Trophoblast cell (in vitro differentiated cells and primary cell): ENCODE measurements at regions not wholly inside any gene's neighbourhood (a gene's known extent, or its start where the extent isn't known, plus 50 kb on each side); places are given as distances from the start of the nearest gene placed in this dataset.
A peak's percentile ranks its signal among the peaks of the same experiment; 100 is the strongest.
"Not testable (repeated sequence)": the region's sequence is repeated elsewhere in the genome, so short reads cannot be mapped to it uniquely, and the experiment has no call there.

Experiments
- DNase-seq, 2 donors: peaks; one replicate each; pipeline ENCODE4 v3.0.0-alpha.2; 2016
- H2AFZ ChIP-seq: 2 replicates; pipeline ENCODE4 v1.6.1; 2013; ENCODE audit warnings: low read length, moderate library complexity, mild to moderate bottlenecking; ENCODE audit not compliant: insufficient read depth, poor library complexity
- H2AK5ac ChIP-seq: 2 replicates; pipeline ENCODE4 v1.6.1; 2013; ENCODE audit warnings: mild to moderate bottlenecking, low read length
- H2BK120ac ChIP-seq: 2 replicates; pipeline ENCODE4 v1.6.1; 2013; ENCODE audit warnings: low read length, mild to moderate bottlenecking, moderate library complexity; ENCODE audit not compliant: insufficient read depth, poor library complexity
- H2BK12ac ChIP-seq: 2 replicates; pipeline ENCODE4 v1.6.1; 2013; ENCODE audit warnings: mild to moderate bottlenecking, low read length, moderate library complexity
- H2BK5ac ChIP-seq: 2 replicates; pipeline ENCODE4 v1.6.1; 2013; ENCODE audit warnings: low read length, low read depth, moderate library complexity, mild to moderate bottlenecking; ENCODE audit not compliant: poor library complexity
- H3K14ac ChIP-seq: 2 replicates; pipeline ENCODE4 v1.6.1; 2013; ENCODE audit warnings: mild to moderate bottlenecking, low read length
- H3K18ac ChIP-seq: 2 replicates; pipeline ENCODE4 v1.6.1; 2013; ENCODE audit warnings: mild to moderate bottlenecking, low read length
- H3K23ac ChIP-seq: 2 replicates; pipeline ENCODE4 v1.6.1; 2013; ENCODE audit warnings: low read length
- H3K27ac ChIP-seq: 2 replicates; pipeline ENCODE4 v1.5.1; 2013; ENCODE audit warnings: low read depth, mild to moderate bottlenecking, inconsistent platforms, low read length, moderate library complexity
- H3K27me3 ChIP-seq: 2 replicates; pipeline ENCODE4 v1.6.1; 2013; ENCODE audit warnings: inconsistent platforms, mild to moderate bottlenecking, low read length, moderate library complexity; ENCODE audit not compliant: insufficient read depth
- H3K36me3 ChIP-seq, 2 experiments: 1 replicate in 1 of 2; 2 replicates in 1 of 2; pipeline ENCODE4 v1.6.1; 2013; ENCODE audit warnings: low read length in 2 of 2, mild to moderate bottlenecking in 2 of 2, moderate library complexity in 1 of 2; ENCODE audit not compliant: insufficient read depth in 2 of 2, control insufficient read depth in 1 of 2
- H3K4ac ChIP-seq: 2 replicates; pipeline ENCODE4 v1.6.1; 2013; ENCODE audit warnings: low read depth, mild to moderate bottlenecking, low read length, moderate library complexity
- H3K4me1 ChIP-seq, 2 experiments: 1 replicate in 1 of 2; 2 replicates in 1 of 2; pipeline ENCODE4 v1.6.1; 2013; ENCODE audit warnings: low read length in 2 of 2, mild to moderate bottlenecking in 2 of 2, moderate library complexity in 1 of 2; ENCODE audit not compliant: insufficient read depth in 2 of 2, control insufficient read depth in 1 of 2
- H3K4me2 ChIP-seq: 2 replicates; pipeline ENCODE4 v1.6.1; 2013; ENCODE audit warnings: inconsistent platforms, mild to moderate bottlenecking, low read length, moderate library complexity
- H3K4me3 ChIP-seq: 2 replicates; pipeline ENCODE4 v1.5.1; 2013; ENCODE audit warnings: mild to moderate bottlenecking, low read depth, low read length, inconsistent platforms
- H3K79me1 ChIP-seq: one replicate; pipeline ENCODE4 v1.6.1; 2013; ENCODE audit warnings: low read length
- H3K79me2 ChIP-seq: 2 replicates; pipeline ENCODE4 v1.6.1; 2013; ENCODE audit warnings: low read length, mild to moderate bottlenecking; ENCODE audit not compliant: control insufficient read depth, insufficient read depth, poor library complexity
- H3K9ac ChIP-seq: 2 replicates; pipeline ENCODE4 v1.6.1; 2013; ENCODE audit warnings: mild to moderate bottlenecking, low read length
- H3K9me3 ChIP-seq: 2 replicates; pipeline ENCODE4 v1.6.1; 2013; ENCODE audit warnings: low read depth, mild to moderate bottlenecking, control low read depth, inconsistent platforms, low read length; ENCODE audit not compliant: insufficient read depth
- H4K12ac ChIP-seq: 2 replicates; pipeline ENCODE4 v1.6.1; 2013; ENCODE audit warnings: low read depth, mild to moderate bottlenecking, low read length, moderate library complexity
- H4K8ac ChIP-seq: 2 replicates; pipeline ENCODE4 v1.6.1; 2013; ENCODE audit warnings: low read depth, mild to moderate bottlenecking, low read length, moderate library complexity
- H4K91ac ChIP-seq: one replicate; pipeline ENCODE4 v1.6.1; 2013; ENCODE audit warnings: low read depth, mild to moderate bottlenecking, low read length, moderate library complexity
- WGBS: extraction: QIAGEN DNeasy Blood & Tissue Kit; methylation state at CpG from one replicate; pipeline ENCODE4 v1.1.7; 2013; ENCODE audit warnings: missing lambda C conversion rate; ENCODE audit not compliant: insufficient read length, insufficient coverage; ENCODE audit errors: extremely low coverage; 5-methylcytosine and 5-hydroxymethylcytosine counted together

DNA sequence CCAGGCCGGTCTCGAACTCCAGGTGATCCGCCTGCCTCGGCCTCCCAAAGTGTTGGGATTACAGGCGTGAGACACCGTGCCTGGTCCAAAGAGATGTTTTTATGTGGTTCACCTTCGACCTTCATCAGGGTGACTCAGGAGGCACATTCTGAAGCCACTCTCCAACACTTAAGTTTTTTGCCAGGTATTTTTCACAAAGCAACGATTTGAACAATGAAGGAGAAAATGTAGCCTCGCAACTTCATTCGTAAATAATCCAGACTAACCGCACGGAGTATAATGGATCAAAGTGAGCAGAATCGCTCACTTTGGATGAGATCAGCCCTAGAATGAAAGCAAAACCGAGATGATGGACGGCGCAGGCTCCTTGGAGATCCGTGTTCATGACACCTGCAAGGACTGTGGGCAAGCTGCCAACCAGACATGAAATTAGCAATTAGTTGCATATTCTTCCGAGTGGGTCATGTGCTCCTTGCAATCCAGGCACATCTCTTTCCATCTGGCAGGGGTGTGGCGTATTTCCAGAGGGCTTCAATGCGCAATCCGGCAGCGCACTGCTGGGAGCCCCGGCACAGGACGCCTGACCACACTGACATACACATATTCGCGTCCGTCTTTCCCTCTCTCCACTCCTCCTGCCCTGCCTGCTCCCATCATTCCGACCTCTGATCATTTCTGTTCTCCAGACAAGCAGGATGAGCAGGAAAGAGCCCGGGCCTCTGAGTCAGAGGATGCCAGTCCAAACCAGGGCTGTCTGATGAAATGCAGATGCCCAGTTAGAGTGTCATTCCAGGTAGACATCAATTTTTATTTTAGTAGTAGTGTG, 148.4 kb downstream of the KLF6 start:
- H2BK120ac ChIP-seq = peak overlapping the region; percentile 12
- no peak overlapping the region for H3K23ac ChIP-seq
- WGBS = no CpG with 5 or more reads among the region's 29 CpGs
- no peak overlapping the region for H4K12ac ChIP-seq
- no peak overlapping the region for H2AK5ac ChIP-seq
- H2BK12ac ChIP-seq = peak overlapping the region; percentile 43
- H3K4ac ChIP-seq = no peak overlapping the region
- peak overlapping the region; percentile 51 for H4K91ac ChIP-seq
- no peak overlapping the region for H3K18ac ChIP-seq
- H3K79me1 ChIP-seq = peaks cover 11% of the 10 kb centered on the region
- peak overlapping the region; percentile 22 for H3K27ac ChIP-seq
- H3K9ac ChIP-seq = no peak overlapping the region
- no peak overlapping the region for H3K4me2 ChIP-seq
- no peaks in the 10 kb centered on the region for H3K79me2 ChIP-seq
- no peak overlapping the region for H3K4me3 ChIP-seq
- no peaks in the 10 kb centered on the region for H3K36me3 ChIP-seq
- H3K27me3 ChIP-seq = no peaks in the 10 kb centered on the region
- peaks cover 8% of the 10 kb centered on the region in 2 experiments for H3K4me1 ChIP-seq
- no peak overlapping the region for H2AFZ ChIP-seq
- DNase-seq = peak; percentile 93 to 98
- H4K8ac ChIP-seq = no peak overlapping the region
- no peak overlapping the region for H3K14ac ChIP-seq
- H2BK5ac ChIP-seq = no peak overlapping the region
- H3K9me3 ChIP-seq = no peaks in the 10 kb centered on the region

DNA sequence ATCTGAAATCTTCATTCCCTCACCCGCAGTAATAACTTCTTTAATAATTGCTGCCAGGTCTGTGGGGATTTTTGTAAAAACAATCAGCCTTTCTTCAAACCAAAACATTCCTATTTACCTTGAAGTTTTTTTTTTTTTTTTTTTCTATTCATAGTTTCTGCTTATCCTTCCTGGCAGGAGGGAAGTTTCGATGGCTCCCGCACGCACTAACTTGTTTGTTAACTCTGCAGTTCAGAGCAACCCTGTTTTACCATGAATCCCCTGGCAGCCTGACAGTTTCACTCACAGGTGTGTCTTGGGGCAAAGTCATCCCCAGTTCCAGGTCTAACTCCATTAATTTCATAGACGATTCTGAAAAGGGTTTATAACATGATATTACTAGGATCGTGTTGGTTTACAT, 149.3 kb downstream of the KLF6 start:
- DNase-seq = peak; percentile 42 to 66
- Histone ChIP-seq H3K36me3 (no peaks in the 10 kb centered on the region), H3K9ac (no peak overlapping the region), H3K9me3 (no peaks in the 10 kb centered on the region), H3K27me3 (no peaks in the 10 kb centered on the region), H3K4me1 (peaks cover 8% of the 10 kb centered on the region in 2 experiments), H3K4me2 (no peak overlapping the region), H2BK12ac (peak overlapping the region; percentile 56), H2AFZ (no peak overlapping the region), H4K91ac (no peak overlapping the region), H4K12ac (no peak overlapping the region), H3K79me1 (peaks cover 13% of the 10 kb centered on the region), H3K27ac (no peak overlapping the region), H3K4me3 (no peak overlapping the region), H3K79me2 (no peaks in the 10 kb centered on the region), H3K23ac (no peak overlapping the region), H3K4ac (no peak overlapping the region), H2BK5ac (no peak overlapping the region), H2BK120ac (no peak overlapping the region), H3K14ac (no peak overlapping the region), H2AK5ac (no peak overlapping the region), H3K18ac (no peak overlapping the region), H4K8ac (no peak overlapping the region)
- WGBS = no CpG with 5 or more reads among the region's 6 CpGs

DNA sequence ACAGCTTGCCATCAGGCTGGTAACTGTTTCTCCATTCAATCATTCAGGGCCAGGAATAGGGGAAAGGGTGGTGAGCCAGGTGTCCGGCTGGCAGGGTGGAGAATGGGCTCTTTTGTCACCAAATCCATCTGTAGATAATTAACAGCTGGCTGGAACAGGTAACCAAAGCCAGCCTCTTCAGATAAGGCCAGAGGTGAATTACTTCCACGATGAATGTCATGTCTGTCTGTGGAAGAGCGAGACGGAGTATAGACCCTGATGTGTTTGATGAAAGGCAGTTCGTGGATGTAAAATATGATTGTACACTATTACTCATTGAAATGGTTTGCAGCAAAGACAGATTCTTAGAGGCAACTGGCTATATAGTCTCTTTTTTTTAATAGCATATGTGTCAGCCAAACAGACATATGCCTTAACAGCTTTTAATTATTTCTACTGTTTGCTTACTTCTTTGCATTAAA, 149.8 kb downstream of the KLF6 start:
- no peaks in the 10 kb centered on the region for H3K27me3 ChIP-seq
- no peak overlapping the region for H3K14ac ChIP-seq
- H3K36me3 ChIP-seq = no peaks in the 10 kb centered on the region
- H3K18ac ChIP-seq = no peak overlapping the region
- DNase-seq = peak; percentile 33 to 64
- peaks cover 13% of the 10 kb centered on the region for H3K79me1 ChIP-seq
- no peak overlapping the region for H4K8ac ChIP-seq
- H3K23ac ChIP-seq = no peak overlapping the region
- no peak overlapping the region for H2AK5ac ChIP-seq
- H2BK5ac ChIP-seq = no peak overlapping the region
- H2BK120ac ChIP-seq = no peak overlapping the region
- H4K91ac ChIP-seq = no peak overlapping the region
- H4K12ac ChIP-seq = no peak overlapping the region
- H3K9ac ChIP-seq = no peak overlapping the region
- WGBS = no CpG with 5 or more reads among the region's 5 CpGs
- H3K4me2 ChIP-seq = no peak overlapping the region
- peak overlapping the region; percentile 4 for H2BK12ac ChIP-seq
- no peak overlapping the region for H3K4ac ChIP-seq
- H3K27ac ChIP-seq = no peak overlapping the region
- H3K79me2 ChIP-seq = no peaks in the 10 kb centered on the region
- peaks cover 8% of the 10 kb centered on the region in 2 experiments for H3K4me1 ChIP-seq
- H3K9me3 ChIP-seq = no peaks in the 10 kb centered on the region
- H2AFZ ChIP-seq = no peak overlapping the region
- no peak overlapping the region for H3K4me3 ChIP-seq

DNA sequence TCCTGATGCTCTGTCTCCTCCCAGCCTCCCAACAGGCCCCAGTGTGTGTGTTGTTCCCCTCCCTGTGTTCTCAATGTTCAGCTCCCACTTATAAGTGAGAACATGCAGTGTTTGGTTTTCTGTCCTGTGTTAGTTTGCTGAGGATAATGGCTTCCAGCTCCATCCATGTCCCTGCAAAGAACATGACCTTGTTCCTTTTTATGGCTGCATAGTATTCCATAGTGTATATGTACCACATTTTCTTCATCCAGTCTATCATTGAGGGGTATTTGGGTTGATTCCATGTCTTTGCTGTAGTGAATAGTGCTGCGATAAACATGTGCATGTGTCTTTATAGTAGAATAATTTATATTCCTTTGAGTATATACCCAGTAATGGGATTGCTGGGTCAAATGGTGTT, 150.4 kb downstream of the KLF6 start:
- not testable (repeated sequence) for H3K4me3 ChIP-seq, H3K79me2 ChIP-seq, H3K4ac ChIP-seq, H2BK120ac ChIP-seq, H3K36me3 ChIP-seq, H2AK5ac ChIP-seq, H4K91ac ChIP-seq, H3K27me3 ChIP-seq, H3K18ac ChIP-seq, H3K27ac ChIP-seq, H2BK5ac ChIP-seq, H4K12ac ChIP-seq, H4K8ac ChIP-seq, H2AFZ ChIP-seq, H3K9me3 ChIP-seq, H3K23ac ChIP-seq, H2BK12ac ChIP-seq, H3K4me1 ChIP-seq, H3K9ac ChIP-seq, DNase-seq, H3K4me2 ChIP-seq, H3K14ac ChIP-seq
- no CpG with 5 or more reads among the region's 1 CpG for WGBS
- H3K79me1 ChIP-seq = peaks cover 13% of the 10 kb centered on the region
